Right lobe of liver (tissue), 4 donors: ENCODE measurements at regions not wholly inside any gene's neighbourhood (a gene's known extent, or its start where the extent isn't known, plus 50 kb on each side); places are given as distances from the start of the nearest gene placed in this dataset.

Source experiments
- POLR2A ChIP-seq: fragments of 450-650 bp; IDR thresholded peaks from one replicate; pipeline ENCODE4 v1.6.1; 2017; ENCODE audit warnings: antibody characterized with exemption, mild to moderate bottlenecking
- TF ChIP-seq, protein P1 (sequence below), 4 donors: fragments of 200-600 bp in 3 of 4; fragments of 450-650 bp in 1 of 4; IDR thresholded peaks; one replicate each; pipeline versions ENCODE4 v1.5.1 to v1.8.0; 2016 to 2022; ENCODE audit warnings: antibody characterized with exemption in 4 of 4, mild to moderate bottlenecking in 2 of 4
- donor health status: DM: no; HTN: no; CAD: no.
- donor health status: DM: no; HTN: no; CAD: no.
- donor health status: DM: no; HTN: yes; CAD: no.

GRCh38 chr21:14901482-14901958, 163.3 kb downstream of the NRIP1 start:
- no peak for TF ChIP-seq POLR2A
- TF ChIP-seq, protein P1, sequence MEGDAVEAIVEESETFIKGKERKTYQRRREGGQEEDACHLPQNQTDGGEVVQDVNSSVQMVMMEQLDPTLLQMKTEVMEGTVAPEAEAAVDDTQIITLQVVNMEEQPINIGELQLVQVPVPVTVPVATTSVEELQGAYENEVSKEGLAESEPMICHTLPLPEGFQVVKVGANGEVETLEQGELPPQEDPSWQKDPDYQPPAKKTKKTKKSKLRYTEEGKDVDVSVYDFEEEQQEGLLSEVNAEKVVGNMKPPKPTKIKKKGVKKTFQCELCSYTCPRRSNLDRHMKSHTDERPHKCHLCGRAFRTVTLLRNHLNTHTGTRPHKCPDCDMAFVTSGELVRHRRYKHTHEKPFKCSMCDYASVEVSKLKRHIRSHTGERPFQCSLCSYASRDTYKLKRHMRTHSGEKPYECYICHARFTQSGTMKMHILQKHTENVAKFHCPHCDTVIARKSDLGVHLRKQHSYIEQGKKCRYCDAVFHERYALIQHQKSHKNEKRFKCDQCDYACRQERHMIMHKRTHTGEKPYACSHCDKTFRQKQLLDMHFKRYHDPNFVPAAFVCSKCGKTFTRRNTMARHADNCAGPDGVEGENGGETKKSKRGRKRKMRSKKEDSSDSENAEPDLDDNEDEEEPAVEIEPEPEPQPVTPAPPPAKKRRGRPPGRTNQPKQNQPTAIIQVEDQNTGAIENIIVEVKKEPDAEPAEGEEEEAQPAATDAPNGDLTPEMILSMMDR (IDR thresholded peaks at IDR 0.05), result no peak
